Chondrocyte (in vitro differentiated cells): ENCODE measurements at regions not wholly inside any gene's neighbourhood (a gene's known extent, or its start where the extent isn't known, plus 50 kb on each side); places are given as distances from the start of the nearest gene placed in this dataset.
"Not testable (repeated sequence)": the region's sequence is repeated elsewhere in the genome, so short reads cannot be mapped to it uniquely, and the experiment has no call there.

Source experiments
- DNase-seq: peaks from one replicate; pipeline ENCODE4 v3.0.0; 2021; ENCODE audit warnings: mixed read lengths, low spot score
- H3K27ac Mint-ChIP-seq: one replicate; pipeline ENCODE4 v1.8.0; 2021; ENCODE audit warnings: mild to moderate bottlenecking, moderate library complexity, mixed read lengths; ENCODE audit not compliant: unreplicated experiment
- H3K27me3 Mint-ChIP-seq: 2 replicates; pipeline ENCODE4 v1.8.0; 2021; ENCODE audit warnings: low read depth, mixed read lengths
- H3K36me3 Mint-ChIP-seq: 2 replicates; pipeline ENCODE4 v1.8.0; 2021; ENCODE audit warnings: low read depth, mixed read lengths
- H3K4me1 Mint-ChIP-seq: 2 replicates; pipeline ENCODE4 v1.8.0; 2021; ENCODE audit warnings: low read depth, mild to moderate bottlenecking, mixed read lengths
- H3K4me3 Mint-ChIP-seq: one replicate; pipeline ENCODE4 v1.8.0; 2021; ENCODE audit warnings: mild to moderate bottlenecking, moderate library complexity, mixed read lengths; ENCODE audit not compliant: unreplicated experiment
- H3K9me3 Mint-ChIP-seq: 2 replicates; pipeline ENCODE4 v1.8.0; 2021; ENCODE audit warnings: low read depth, mixed read lengths
- CTCF ChIP-seq: fragments of 200-600 bp; sonication (generic); IDR thresholded peaks from 2 replicates; pipeline ENCODE4 v1.5.0; 2021; ENCODE audit warnings: antibody characterized with exemption, mild to moderate bottlenecking, moderate library complexity

- H3K4me1 Mint-ChIP-seq = peaks cover 38% of the 10 kb centered on the region
- peaks cover 2% of the 10 kb centered on the region for H3K36me3 Mint-ChIP-seq
- no peak overlapping the region for H3K27ac Mint-ChIP-seq
- no peaks in the 10 kb centered on the region for H3K27me3 Mint-ChIP-seq
- H3K9me3 Mint-ChIP-seq = no peaks in the 10 kb centered on the region
- H3K4me3 Mint-ChIP-seq = no peak overlapping the region
- TF ChIP-seq CTCF = no peak
- DNase-seq = no peak
These were observed 67.4 kb downstream of the ARRDC3 start for GRCh38 chr5:91315701-91316100.

DNA sequence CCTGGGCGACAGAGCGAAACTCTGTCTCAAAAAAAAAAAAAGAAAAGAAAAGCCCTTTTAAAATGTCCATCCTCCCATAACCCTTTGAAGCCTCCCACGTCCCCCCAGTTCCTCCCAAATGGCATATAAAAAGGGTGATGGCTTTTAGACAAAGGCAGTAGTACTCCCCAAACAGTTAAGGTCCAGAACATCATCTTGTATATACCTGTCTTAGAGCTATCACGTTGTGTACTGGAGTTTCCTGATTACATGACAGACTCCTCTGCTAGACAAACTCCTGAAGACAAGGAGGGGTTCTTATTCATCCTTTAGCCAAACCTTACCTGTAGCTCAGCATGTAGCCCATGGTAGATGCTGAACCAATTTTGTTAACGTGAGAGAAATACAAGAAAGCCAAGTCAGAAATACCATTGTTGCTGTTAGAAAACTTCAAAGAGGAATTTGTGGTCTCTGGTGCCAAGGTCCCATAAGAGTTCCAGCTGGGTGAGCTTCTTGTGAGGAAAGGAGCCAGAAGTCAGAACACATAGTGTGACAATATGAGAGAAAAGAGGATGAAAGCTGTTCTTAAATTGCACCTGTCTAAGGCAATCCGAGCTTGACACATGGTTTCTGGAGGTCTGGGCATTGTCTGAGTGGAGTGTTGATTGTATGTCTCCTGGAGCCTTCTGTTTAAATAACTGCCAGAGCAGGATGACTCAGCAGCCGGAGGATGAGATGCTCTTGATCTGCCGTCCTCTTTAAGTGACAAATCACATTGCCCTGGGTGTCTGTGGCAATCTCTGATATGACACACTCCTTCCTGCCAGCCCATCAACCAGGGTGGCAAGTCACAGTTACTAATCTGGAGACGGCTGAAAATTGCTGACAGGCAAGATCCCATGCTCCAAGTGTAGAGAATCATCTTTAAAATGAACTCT lies 69.1 kb downstream of the ARRDC3 start:
- Mint-ChIP-seq H3K4me3 (no peak overlapping the region), H3K4me1 (peaks cover 38% of the 10 kb centered on the region), H3K9me3 (no peaks in the 10 kb centered on the region), H3K27ac (peak overlapping the region; percentile 68), H3K27me3 (peaks cover 2% of the 10 kb centered on the region), H3K36me3 (peaks cover 2% of the 10 kb centered on the region)
- TF ChIP-seq CTCF = no peak
- no peak for DNase-seq

- H3K27me3 Mint-ChIP-seq = peaks cover 3% of the 10 kb centered on the region
- peaks cover 2% of the 10 kb centered on the region for H3K36me3 Mint-ChIP-seq
- no peak overlapping the region for H3K27ac Mint-ChIP-seq
- no peak overlapping the region for H3K4me3 Mint-ChIP-seq
- no peak for DNase-seq
- H3K9me3 Mint-ChIP-seq = no peaks in the 10 kb centered on the region
- no peak for TF ChIP-seq CTCF
- H3K4me1 Mint-ChIP-seq = peaks cover 38% of the 10 kb centered on the region
These were observed 70.4 kb downstream of the ARRDC3 start for GRCh38 chr5:91312698-91313097.

DNA sequence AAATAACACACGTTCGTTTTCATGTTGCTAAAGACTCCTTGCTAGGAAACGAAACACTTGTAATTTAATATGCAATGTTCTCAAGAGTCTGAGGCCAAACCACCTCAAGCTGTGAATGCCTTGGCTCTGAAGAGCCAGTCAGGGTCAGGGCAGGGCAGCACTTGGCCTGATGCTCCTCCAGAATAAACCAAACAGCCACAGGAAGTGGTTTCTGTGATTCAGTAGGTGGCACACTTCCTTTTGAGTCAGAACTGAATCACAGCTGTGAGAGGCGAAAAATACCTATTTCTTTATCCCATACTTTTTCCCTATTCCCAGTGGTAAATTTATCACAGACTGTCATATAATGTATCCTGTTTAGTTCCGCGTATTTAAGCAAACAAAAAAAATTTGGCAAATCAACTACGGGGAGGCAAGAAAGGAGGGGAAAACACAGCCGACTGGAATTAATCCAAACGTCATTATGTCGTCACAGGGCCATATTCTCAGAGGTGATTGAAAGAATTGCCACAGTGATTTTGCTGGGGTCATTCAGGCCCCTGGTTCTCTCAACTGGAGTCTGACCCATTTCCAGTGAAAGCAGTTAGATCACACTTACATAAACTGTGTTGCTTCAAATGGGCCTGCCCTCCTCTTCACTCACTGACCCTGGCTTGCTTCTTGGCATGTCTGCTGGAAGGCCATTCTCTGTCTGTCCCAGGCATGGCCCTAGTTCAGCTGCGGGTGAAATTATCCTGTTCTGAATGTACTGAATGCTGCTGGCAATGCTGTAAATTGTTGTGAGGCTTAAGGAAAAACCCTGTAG lies 71.2 kb downstream of the ARRDC3 start:
- H3K27me3 Mint-ChIP-seq = peaks cover 5% of the 10 kb centered on the region
- H3K9me3 Mint-ChIP-seq = no peaks in the 10 kb centered on the region
- peaks cover 38% of the 10 kb centered on the region for H3K4me1 Mint-ChIP-seq
- H3K4me3 Mint-ChIP-seq = no peak overlapping the region
- no peak for DNase-seq
- peaks cover 2% of the 10 kb centered on the region for H3K36me3 Mint-ChIP-seq
- H3K27ac Mint-ChIP-seq = peak overlapping the region; percentile 89
- TF ChIP-seq CTCF = peak; percentile 58

DNA sequence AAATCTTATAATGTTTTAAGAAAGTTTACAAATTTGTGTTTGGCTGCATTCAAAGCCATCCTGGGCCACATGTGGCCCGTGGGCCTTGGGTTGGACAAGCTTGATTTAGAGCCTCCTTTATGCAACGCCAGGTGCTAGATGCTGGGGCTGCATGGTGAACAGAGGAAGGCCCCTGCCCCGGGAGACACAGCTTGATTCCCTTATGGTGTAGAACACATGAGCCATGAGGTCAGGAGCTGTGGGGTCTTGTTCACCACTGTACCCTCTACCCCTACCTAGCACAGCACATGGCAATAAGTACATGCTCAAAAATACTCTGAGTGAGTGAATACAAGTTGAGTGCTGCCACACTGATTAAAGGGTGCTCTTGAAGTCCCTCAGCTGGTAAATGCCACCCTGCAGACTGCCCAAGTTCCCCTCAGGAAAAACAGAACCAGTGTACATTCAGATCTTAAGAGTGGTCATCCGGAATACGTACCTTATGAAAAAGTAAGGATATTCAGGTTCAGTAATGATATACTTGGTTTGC lies 71.9 kb downstream of the ARRDC3 start:
- Mint-ChIP-seq H3K9me3 (no peaks in the 10 kb centered on the region), H3K27ac (peak overlapping the region; percentile 89), H3K4me1 (peaks cover 38% of the 10 kb centered on the region), H3K27me3 (peaks cover 5% of the 10 kb centered on the region), H3K4me3 (no peak overlapping the region), H3K36me3 (peaks cover 2% of the 10 kb centered on the region)
- TF ChIP-seq CTCF = no peak
- no peak for DNase-seq

- H3K27me3 Mint-ChIP-seq, H3K27ac Mint-ChIP-seq, H3K36me3 Mint-ChIP-seq, H3K4me3 Mint-ChIP-seq, H3K9me3 Mint-ChIP-seq, DNase-seq: not testable (repeated sequence)
- H3K4me1 Mint-ChIP-seq = peaks cover 25% of the 10 kb centered on the region
These were observed 75.0 kb downstream of the ARRDC3 start for GRCh38 chr5:91308157-91308556.
